Vagina (tissue), 2 donors: ENCODE measurements at regions not wholly inside any gene's neighbourhood (a gene's known extent, or its start where the extent isn't known, plus 50 kb on each side); places are given as distances from the start of the nearest gene placed in this dataset.

Experiments used
- POLR2A ChIP-seq, 2 donors: fragments of 450-650 bp; IDR thresholded peaks; one replicate each; pipeline ENCODE4 v1.6.1; 2017; ENCODE audit warnings: antibody characterized with exemption in 2 of 2, mild to moderate bottlenecking in 2 of 2, moderate library complexity in 2 of 2
- POLR2AphosphoS5 ChIP-seq, 2 donors: sonication (generic); formaldehyde crosslinking; IDR thresholded peaks; one replicate each; pipeline ENCODE4 v1.9.0; 2017; ENCODE audit warnings: antibody characterized with exemption in 2 of 2, mild to moderate bottlenecking in 2 of 2, low read depth in 1 of 2; ENCODE audit not compliant: insufficient read depth in 1 of 2

GRCh38 chr9:79357616-79358015 is 214.1 kb upstream of the TLE4 start:
- no peak for TF ChIP-seq POLR2A (IDR thresholded peaks at IDR 0.05)
- TF ChIP-seq POLR2AphosphoS5 (IDR thresholded peaks at IDR 0.05; ENCODE audit: insufficient read depth in 1 of 2, low read depth in 1 of 2) = no peak
